WTC11 (cell line): ENCODE measurements at regions not wholly inside any gene's neighbourhood (a gene's known extent, or its start where the extent isn't known, plus 50 kb on each side); places are given as distances from the start of the nearest gene placed in this dataset.

Source experiments
- JUN ChIP-seq: sonication (generic); formaldehyde crosslinking; IDR thresholded peaks from 2 replicates; pipeline ENCODE4 v1.8.0; 2023; ENCODE audit warnings: mild to moderate bottlenecking, missing genetic modification reagents
- NFYB ChIP-seq: sonication (generic); formaldehyde crosslinking; conservative IDR thresholded peaks from 2 replicates; pipeline ENCODE4 v1.8.0; 2022; ENCODE audit warnings: low read depth, missing genetic modification reagents
- NR3C1 ChIP-seq: sonication (generic); formaldehyde crosslinking; conservative IDR thresholded peaks from 2 replicates; pipeline ENCODE4 v1.8.1; 2023; ENCODE audit warnings: low read depth, mild to moderate bottlenecking, missing genetic modification reagents
- PREB ChIP-seq: sonication (generic); formaldehyde crosslinking; IDR thresholded peaks from 2 replicates; pipeline ENCODE4 v1.8.1; 2022; ENCODE audit warnings: mild to moderate bottlenecking, missing genetic modification reagents, moderate library complexity, borderline replicate concordance
- SOX15 ChIP-seq: fragments of 250-450 bp; sonication (Bioruptor Pico); IDR thresholded peaks from 2 replicates; pipeline ENCODE4 v1.9.0; 2021; ENCODE audit warnings: mild to moderate bottlenecking
- TP53 ChIP-seq: sonication (generic); formaldehyde crosslinking; IDR thresholded peaks from 2 replicates; pipeline ENCODE4 v1.8.1; 2023; ENCODE audit warnings: mild to moderate bottlenecking, missing genetic modification reagents
- USF1 ChIP-seq: sonication (generic); formaldehyde crosslinking; IDR thresholded peaks from 2 replicates; pipeline ENCODE4 v1.8.0; 2022; ENCODE audit warnings: mild to moderate bottlenecking, missing genetic modification reagents
- USF2 ChIP-seq: sonication (generic); formaldehyde crosslinking; IDR thresholded peaks from 2 replicates; pipeline ENCODE4 v1.8.1; 2023; ENCODE audit warnings: mild to moderate bottlenecking, missing genetic modification reagents, moderate library complexity
- ZNF121 ChIP-seq: sonication (generic); formaldehyde crosslinking; IDR thresholded peaks from 2 replicates; pipeline ENCODE4 v1.8.0; 2023; ENCODE audit warnings: missing genetic modification reagents
- ZNF263 ChIP-seq: sonication (generic); formaldehyde crosslinking; IDR thresholded peaks from 2 replicates; pipeline ENCODE4 v1.8.1; 2022; ENCODE audit warnings: low read depth, mild to moderate bottlenecking, moderate library complexity, missing genetic modification reagents
- TF ChIP-seq, protein P1 (sequence below): fragments of 200-600 bp; IDR thresholded peaks from 2 replicates; pipeline ENCODE4 v1.8.0; 2022; ENCODE audit warnings: antibody characterized with exemption

DNA sequence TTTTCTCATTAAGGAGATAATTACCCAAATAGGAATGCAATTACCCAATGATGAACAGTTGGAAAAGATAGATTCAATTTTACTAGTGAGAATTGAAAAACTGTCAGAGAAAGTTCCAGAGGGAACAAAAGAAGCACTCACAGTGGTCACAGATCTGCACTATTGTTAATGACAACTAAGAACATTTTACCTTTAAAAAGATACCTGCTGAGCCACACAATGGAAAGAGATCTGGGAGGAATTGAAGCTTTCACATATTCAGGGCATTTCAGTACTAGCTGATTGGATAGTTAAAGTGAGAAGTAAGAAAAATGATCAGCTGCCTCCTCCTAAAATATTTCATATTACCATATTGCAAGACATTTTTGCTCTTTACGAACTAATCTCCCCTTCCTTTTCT, 1822.2 kb downstream of the STIM2 start:
- TF ChIP-seq ZNF121 (CRISPR knock-in tag): no peak
- TF ChIP-seq, protein P1, sequence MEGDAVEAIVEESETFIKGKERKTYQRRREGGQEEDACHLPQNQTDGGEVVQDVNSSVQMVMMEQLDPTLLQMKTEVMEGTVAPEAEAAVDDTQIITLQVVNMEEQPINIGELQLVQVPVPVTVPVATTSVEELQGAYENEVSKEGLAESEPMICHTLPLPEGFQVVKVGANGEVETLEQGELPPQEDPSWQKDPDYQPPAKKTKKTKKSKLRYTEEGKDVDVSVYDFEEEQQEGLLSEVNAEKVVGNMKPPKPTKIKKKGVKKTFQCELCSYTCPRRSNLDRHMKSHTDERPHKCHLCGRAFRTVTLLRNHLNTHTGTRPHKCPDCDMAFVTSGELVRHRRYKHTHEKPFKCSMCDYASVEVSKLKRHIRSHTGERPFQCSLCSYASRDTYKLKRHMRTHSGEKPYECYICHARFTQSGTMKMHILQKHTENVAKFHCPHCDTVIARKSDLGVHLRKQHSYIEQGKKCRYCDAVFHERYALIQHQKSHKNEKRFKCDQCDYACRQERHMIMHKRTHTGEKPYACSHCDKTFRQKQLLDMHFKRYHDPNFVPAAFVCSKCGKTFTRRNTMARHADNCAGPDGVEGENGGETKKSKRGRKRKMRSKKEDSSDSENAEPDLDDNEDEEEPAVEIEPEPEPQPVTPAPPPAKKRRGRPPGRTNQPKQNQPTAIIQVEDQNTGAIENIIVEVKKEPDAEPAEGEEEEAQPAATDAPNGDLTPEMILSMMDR: no peak
- no peak for TF ChIP-seq PREB (CRISPR knock-in tag)
- TF ChIP-seq JUN (CRISPR knock-in tag): no peak
- no peak for TF ChIP-seq NFYB
- TF ChIP-seq USF1: no peak
- TF ChIP-seq TP53: no peak
- TF ChIP-seq USF2 (CRISPR knock-in tag): no peak
- no peak for TF ChIP-seq ZNF263 (CRISPR knock-in tag)
- no peak for TF ChIP-seq NR3C1
- TF ChIP-seq SOX15 (CRISPR knock-in tag): no peak
